RCC 7860 (cell line): ENCODE measurements at regions not wholly inside any gene's neighbourhood (a gene's known extent, or its start where the extent isn't known, plus 50 kb on each side); places are given as distances from the start of the nearest gene placed in this dataset.
A peak's percentile ranks its signal among the peaks of the same experiment; 100 is the strongest.

Experiments
- DNase-seq: peaks from one replicate; pipeline ENCODE4 v3.0.0-alpha.2; 2015; ENCODE audit warnings: low spot score
- FAIRE-seq: peaks from 2 replicates; lab custom pipeline; 2012; peaks lifted over from hg19 to GRCh38; lab: Jason Lieb, UNC

GRCh38 chr12:39061576-39061975 is 156.2 kb upstream of the CPNE8 start:
- no peak for FAIRE-seq
- no peak for DNase-seq

GRCh38 chr12:39048395-39048794 is 143.0 kb upstream of the CPNE8 start:
- DNase-seq = no peak
- FAIRE-seq = no peak

DNA sequence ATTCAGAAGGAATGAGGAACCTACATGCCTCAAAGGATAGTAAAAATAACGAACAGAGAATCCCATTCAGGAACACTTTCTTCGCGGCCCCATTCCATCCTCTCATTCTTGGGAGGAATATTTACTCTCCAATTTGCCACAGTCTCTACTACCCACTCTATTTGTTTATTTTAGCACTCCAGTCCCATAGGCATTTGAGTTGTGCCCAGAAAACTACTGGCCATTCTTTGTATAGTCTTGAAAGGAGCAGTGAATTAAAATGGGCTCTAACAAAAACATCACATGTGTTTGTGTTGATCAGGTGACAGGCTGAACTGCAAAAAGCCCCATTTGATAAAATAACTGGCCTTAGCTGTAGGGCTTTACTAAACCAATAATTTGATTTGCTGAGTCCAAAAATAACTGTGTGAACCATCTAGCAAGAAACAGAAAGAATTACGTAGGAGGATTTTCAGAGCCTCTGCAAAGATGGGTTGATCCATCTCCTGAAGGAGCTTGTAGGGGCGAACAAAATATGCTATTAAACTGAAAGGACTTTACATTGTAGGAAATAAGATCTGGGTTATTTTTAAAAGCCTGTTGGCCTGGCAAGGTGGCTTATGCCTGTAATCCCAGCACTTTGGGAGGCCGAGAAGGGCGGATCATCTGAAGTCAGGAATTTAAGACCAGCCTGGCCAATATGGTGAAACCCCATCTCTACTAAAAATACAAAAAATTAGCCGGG is 142.3 kb upstream of the CPNE8 start:
- no peak for DNase-seq
- no peak for FAIRE-seq

GRCh38 chr12:39044754-39045153 is 139.4 kb upstream of the CPNE8 start:
- FAIRE-seq (no peak), DNase-seq (no peak)

- DNase-seq (no peak), FAIRE-seq (no peak)
Measured at GRCh38 chr12:39043424-39043822, 138.0 kb upstream of the CPNE8 start.

DNA sequence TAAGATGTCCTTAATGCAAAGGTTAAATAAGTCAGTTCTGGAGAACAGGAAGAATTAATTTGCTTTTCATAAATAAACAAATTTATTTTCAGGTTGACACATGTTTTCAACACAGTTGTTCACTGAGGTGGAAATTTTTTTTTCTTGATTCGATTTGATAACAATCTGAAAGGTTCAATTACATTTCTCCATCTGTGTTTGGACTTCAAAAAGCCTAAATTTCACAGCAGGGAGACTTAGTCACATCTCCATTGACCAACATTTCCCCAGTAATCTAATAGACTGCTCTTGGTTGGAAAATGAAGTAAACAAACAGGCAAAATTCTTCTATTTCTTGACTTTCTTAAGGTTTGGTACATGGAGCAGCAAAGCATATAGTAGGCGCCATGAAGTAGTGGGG is 134.9 kb upstream of the CPNE8 start:
- no peak for DNase-seq
- FAIRE-seq = no peak

DNA sequence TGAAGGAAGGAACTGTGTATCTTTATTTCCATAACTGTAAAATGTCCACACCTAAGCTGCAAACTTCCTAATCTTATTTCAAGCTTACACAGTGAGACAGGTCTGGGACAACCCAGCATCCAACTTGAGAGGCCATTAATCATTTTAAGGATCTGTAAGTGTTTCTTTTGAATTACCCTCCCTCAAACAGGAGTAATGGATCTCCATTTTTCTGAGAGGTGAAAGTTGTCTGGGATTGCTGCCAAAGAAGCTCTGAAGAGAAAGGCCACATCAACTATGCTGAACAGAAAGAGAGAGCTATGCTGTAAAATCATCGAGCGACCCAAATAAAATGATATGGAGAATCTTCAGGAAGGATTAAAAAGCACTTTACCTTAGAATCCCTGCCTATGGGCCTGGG is 131.7 kb upstream of the CPNE8 start:
- DNase-seq (no peak), FAIRE-seq (no peak)

DNA sequence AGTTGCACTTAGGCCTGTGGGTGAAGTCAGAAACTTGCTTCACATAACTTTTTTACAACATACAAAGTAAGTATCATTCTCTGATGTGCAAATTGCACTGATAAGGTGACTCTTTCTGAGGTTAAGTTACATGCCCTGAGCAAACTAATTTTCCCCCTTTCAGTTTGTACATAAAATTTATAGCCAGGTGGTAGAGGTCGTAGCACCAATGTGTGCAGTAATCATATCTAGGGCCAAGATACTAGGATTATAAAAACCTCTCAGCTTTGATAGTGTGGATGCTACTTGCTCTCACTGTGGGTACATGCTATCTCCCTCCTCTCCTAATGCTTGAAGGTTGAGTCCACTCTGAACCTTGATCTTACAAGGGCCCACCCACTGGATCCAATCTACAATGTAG is 130.7 kb upstream of the CPNE8 start:
- no peak for FAIRE-seq
- no peak for DNase-seq

DNA sequence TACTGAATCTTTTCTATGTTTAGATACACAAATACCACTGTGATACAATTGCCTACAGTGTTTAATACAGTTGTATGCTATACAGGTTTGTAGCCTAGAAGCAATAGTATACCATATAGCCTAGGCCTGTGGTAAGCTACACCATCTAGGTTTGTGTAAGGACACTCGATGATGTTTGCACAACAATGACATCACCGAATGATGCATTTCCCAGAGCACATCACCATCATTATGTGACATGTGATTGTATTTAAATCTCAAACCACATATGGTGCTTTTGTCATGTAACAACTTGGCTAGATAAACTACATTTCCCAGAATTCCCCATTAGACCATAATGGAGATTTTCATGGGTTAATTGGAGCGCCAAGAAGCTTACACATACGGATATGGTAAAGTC is 128.4 kb upstream of the CPNE8 start:
- DNase-seq (no peak), FAIRE-seq (no peak)

DNA sequence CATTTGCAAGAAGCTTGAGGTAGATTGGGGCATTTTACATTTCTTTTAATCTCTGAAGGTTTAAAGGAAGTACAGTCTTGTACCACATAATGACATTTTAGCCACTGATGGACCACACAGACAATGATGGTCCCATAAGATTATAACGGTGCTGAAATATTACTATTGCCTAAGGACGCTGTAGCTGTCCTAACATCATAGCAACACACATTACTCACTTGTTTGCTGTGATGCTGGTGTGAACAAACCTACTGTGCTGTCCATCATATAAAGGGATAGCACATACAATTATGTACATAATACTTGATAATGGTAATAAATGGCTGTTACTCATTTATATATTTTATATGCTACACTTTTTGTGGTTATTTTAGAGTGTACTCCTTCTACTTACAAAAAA is 127.1 kb upstream of the CPNE8 start:
- FAIRE-seq (no peak), DNase-seq (no peak)

GRCh38 chr12:39032034-39032433 is 126.6 kb upstream of the CPNE8 start:
- DNase-seq (no peak), FAIRE-seq (no peak)

DNA sequence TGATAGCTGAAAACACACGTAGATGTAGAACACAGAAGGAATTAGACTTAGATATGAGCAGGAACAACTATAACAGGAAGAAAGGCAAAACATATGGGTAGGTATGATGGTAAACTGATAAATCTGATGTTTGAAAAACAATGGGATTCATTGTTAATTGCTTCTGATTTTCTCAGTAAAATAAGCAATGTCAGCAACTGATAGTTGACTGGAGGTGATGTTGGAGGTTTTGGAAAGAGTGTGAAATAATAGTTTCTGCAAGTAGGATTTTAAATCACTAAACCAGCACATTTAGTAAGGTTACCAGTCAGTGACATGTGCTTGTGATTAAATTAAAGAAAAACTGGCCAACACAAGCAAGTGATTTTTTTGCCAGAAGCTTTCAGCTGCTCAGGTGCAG is 123.0 kb upstream of the CPNE8 start:
- FAIRE-seq (no peak), DNase-seq (no peak)

- FAIRE-seq = no peak
Measured at GRCh38 chr12:39012870-39013269, 107.5 kb upstream of the CPNE8 start.

DNA sequence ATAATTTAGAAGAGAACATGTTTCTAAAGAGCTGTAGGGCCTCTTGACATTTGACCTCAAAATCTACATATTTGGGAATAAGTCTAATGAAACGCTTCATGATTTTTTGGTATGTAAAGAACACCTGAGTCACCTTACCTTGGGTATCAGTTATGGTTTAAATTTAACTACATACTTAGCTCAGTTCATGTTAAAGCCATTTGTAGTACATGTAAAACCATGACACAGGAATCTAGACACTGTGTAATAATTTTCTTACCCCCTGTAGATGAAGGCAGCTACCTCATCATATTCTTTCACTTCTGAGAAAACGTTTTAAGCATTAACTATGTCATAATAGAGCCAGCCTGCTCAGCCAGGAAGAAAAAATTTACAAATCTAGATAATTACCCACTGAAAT is 105.8 kb upstream of the CPNE8 start:
- no peak for FAIRE-seq
- DNase-seq = no peak

More at GRCh38 chr12:39012870-39013269, 107.5 kb upstream of the CPNE8 start:
- DNase-seq = peak; percentile 8

GRCh38 chr12:39010406-39010805 is 105.0 kb upstream of the CPNE8 start:
- no peak for DNase-seq
- no peak for FAIRE-seq

GRCh38 chr12:39007619-39008018 is 102.2 kb upstream of the CPNE8 start:
- no peak for FAIRE-seq
- no peak for DNase-seq

- DNase-seq (peak; percentile 27), FAIRE-seq (no peak)
Measured at GRCh38 chr12:39006286-39006685, 100.9 kb upstream of the CPNE8 start.

DNA sequence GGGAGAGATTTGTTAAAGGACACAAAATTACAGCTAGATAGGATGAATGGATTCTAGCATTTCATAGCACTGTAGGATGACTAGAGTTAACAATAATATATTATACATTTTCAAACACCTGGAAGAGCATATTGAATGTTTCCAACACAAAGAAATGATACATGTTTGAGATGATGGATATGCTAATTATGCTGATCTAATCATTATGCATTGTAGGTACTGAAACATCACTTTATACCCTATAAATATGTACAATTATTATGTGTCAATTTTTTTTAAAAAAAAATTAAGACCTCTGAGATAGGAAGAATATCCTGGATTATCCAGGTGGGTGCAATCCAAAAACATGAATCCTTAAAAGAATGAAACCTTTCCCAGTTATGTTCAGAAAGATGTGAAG is 100.3 kb upstream of the CPNE8 start:
- FAIRE-seq (no peak), DNase-seq (no peak)

DNA sequence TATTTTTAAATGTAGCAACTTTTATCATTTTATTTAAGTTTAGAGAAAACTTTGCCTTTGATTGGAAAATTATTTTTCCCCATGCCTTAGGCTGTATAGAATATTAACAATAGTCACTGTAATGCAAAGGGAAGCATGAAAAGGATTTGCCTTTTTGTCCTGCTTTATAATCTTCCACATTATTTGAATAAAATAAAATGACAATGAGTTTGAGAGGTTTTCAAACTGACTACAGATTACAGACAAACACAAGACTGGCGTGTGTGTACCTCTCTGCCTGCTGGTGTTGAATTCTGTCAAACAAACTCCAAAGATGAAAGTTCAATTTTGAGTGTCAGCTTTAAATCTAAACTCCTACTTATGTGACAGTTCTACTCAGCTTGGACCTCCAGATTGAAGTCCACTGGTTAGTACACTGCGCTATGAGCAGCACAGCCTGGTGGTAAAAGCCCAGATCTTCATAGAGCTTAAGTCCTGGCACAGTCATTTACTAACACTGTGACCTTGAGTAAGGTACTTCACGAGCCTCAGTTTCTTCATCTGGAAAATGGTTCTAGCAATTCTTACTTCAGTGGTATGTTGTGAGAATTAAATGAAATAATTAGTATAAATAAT is 98.3 kb upstream of the CPNE8 start:
- FAIRE-seq = no peak
- DNase-seq = no peak

DNA sequence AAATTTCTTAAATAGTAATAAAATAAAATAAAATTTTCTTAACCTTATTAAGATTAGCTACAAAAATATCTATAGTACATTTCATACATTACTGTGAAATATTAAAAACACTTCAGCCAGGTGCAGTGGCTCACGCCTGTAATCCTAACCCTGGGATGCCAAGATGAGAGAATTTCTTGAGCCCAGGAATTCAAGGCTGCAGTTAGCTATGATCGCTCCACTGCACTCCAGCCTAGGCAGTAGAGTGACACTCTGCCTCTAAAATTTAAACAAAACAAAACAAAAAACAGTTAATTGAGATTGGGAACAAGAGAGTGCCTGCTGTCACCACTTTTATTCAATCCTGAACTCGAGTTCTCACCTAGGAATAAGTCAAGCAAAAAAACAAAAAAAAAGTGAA is 95.0 kb upstream of the CPNE8 start:
- FAIRE-seq = no peak
- DNase-seq = no peak

- DNase-seq = no peak
- no peak for FAIRE-seq
Measured at GRCh38 chr12:38998887-38999482, 93.6 kb upstream of the CPNE8 start.

GRCh38 chr12:38995249-38995648 is 89.9 kb upstream of the CPNE8 start:
- FAIRE-seq = no peak
- no peak for DNase-seq
